GM20000 (cell line): ENCODE measurements at regions not wholly inside any gene's neighbourhood (a gene's known extent, or its start where the extent isn't known, plus 50 kb on each side); places are given as distances from the start of the nearest gene placed in this dataset.

ENCODE experiments used
- DNase-seq: peaks from one replicate; pipeline ENCODE4 v3.0.0; 2012; ENCODE audit warnings: low spot score
- CTCF ChIP-seq: IDR thresholded peaks from 2 replicates; pipeline ENCODE4 v1.5.1; 2012; ENCODE audit warnings: mild to moderate bottlenecking, control low read depth; ENCODE audit errors: extremely low read depth, missing control alignments

- no peak for DNase-seq
- no peak for TF ChIP-seq CTCF
Measured at GRCh38 chr5:173764332-173765028, 123.7 kb upstream of the CPEB4 start.

- TF ChIP-seq CTCF, result no peak
- no peak for DNase-seq
Measured at GRCh38 chr5:173765029-173765644, 123.0 kb upstream of the CPEB4 start.

- no peak for TF ChIP-seq CTCF
- no peak for DNase-seq
Measured at GRCh38 chr5:173765661-173766060, 122.5 kb upstream of the CPEB4 start.

GRCh38 chr5:173767574-173768266, 120.4 kb upstream of the CPEB4 start:
- no peak for TF ChIP-seq CTCF
- no peak for DNase-seq

- no peak for TF ChIP-seq CTCF
- DNase-seq, result no peak
Measured at GRCh38 chr5:173768267-173768806, 119.8 kb upstream of the CPEB4 start.

- no peak for DNase-seq
- no peak for TF ChIP-seq CTCF
Measured at GRCh38 chr5:173768891-173769290, 119.3 kb upstream of the CPEB4 start.

GRCh38 chr5:173770637-173771036, 117.5 kb upstream of the CPEB4 start:
- DNase-seq, result no peak
- TF ChIP-seq CTCF, result no peak
